PC-9 (cell line): ENCODE measurements at regions not wholly inside any gene's neighbourhood (a gene's known extent, or its start where the extent isn't known, plus 50 kb on each side); places are given as distances from the start of the nearest gene placed in this dataset.

Experiments used
- CTCF ChIP-seq: fragments of 200-600 bp; sonication (generic); conservative IDR thresholded peaks from 2 replicates; pipeline ENCODE4 v1.6.1; 2017; ENCODE audit warnings: mixed run types, antibody characterized with exemption, mild to moderate bottlenecking, moderate library complexity
- EZH2 ChIP-seq: fragments of 200-600 bp; sonication (generic); IDR thresholded peaks from 2 replicates; pipeline ENCODE4 v1.8.0; 2017; ENCODE audit warnings: antibody characterized with exemption, low read depth

- TF ChIP-seq CTCF (no peak), EZH2 (no peak)
These were observed 328.8 kb upstream of the MANEA start for GRCh38 chr6:95248499-95248898.
